ENCODE measurements at regions not wholly inside any gene's neighbourhood (a gene's known extent, or its start where the extent isn't known, plus 50 kb on each side); places are given as distances from the start of the nearest gene placed in this dataset.

GRCh38 chr16:80077696-80078095, 463.1 kb upstream of the DYNLRB2 start:
- no peak for TF ChIP-seq CTCF (conservative IDR thresholded peaks at IDR 0.05; ENCODE audit: low read depth, low read length)
- H3K4me3 ChIP-seq (ENCODE audit: low read depth, low read length) = no peak overlapping the region

GRCh38 chr16:80074329-80074728, 466.5 kb upstream of the DYNLRB2 start:
- no peak for DNase-seq (ENCODE audit: low read depth)
- no peak for TF ChIP-seq CTCF (conservative IDR thresholded peaks at IDR 0.05; ENCODE audit: low read depth, low read length)
- no peak overlapping the region for H3K4me3 ChIP-seq (ENCODE audit: low read depth, low read length)

More at GRCh38 chr16:80077696-80078095, 463.1 kb upstream of the DYNLRB2 start:
- DNase-seq (ENCODE audit: low read depth) = no peak

- DNase-seq (ENCODE audit: low read depth) = no peak
- no peak overlapping the region for H3K4me3 ChIP-seq (ENCODE audit: low read depth, low read length)
- no peak for TF ChIP-seq CTCF (conservative IDR thresholded peaks at IDR 0.05; ENCODE audit: low read depth, low read length)
These were observed 468.8 kb upstream of the DYNLRB2 start for GRCh38 chr16:80071964-80072456.

- TF ChIP-seq CTCF (conservative IDR thresholded peaks at IDR 0.05; ENCODE audit: low read depth, low read length) = no peak
- no peak for DNase-seq (ENCODE audit: low read depth)
- H3K4me3 ChIP-seq (ENCODE audit: low read depth, low read length) = no peak overlapping the region
These were observed 466.5 kb upstream of the MAF start for GRCh38 chr16:80066805-80067580.

- DNase-seq (ENCODE audit: low read depth) = no peak
- no peak overlapping the region for H3K4me3 ChIP-seq (ENCODE audit: low read depth, low read length)
- TF ChIP-seq CTCF (conservative IDR thresholded peaks at IDR 0.05; ENCODE audit: low read depth, low read length) = no peak
These were observed 465.0 kb upstream of the MAF start for GRCh38 chr16:80065541-80065940.

- H3K4me3 ChIP-seq (ENCODE audit: low read depth, low read length) = no peak overlapping the region
- TF ChIP-seq CTCF (conservative IDR thresholded peaks at IDR 0.05; ENCODE audit: low read depth, low read length) = no peak
- DNase-seq (ENCODE audit: low read depth) = no peak
These were observed 463.2 kb upstream of the MAF start for GRCh38 chr16:80063713-80064069.
